Fibroblast of lung (primary cell): ENCODE measurements at regions not wholly inside any gene's neighbourhood (a gene's known extent, or its start where the extent isn't known, plus 50 kb on each side); places are given as distances from the start of the nearest gene placed in this dataset.

Source experiments
- DNase-seq, 2 donors: peaks; one replicate each; pipeline versions ENCODE4 v3.0.0 to v3.0.0-alpha.2; 2010; ENCODE audit warnings: low read depth in 2 of 2
- H2AFZ ChIP-seq: 2 replicates; pipeline ENCODE4 v1.5.1; 2012; ENCODE audit warnings: low read length, control low read depth, inconsistent platforms
- H3K27ac ChIP-seq: 2 replicates; pipeline ENCODE4 v1.5.1; 2011; ENCODE audit warnings: low read length, control low read depth; ENCODE audit not compliant: insufficient read depth
- H3K27me3 ChIP-seq: 2 replicates; pipeline ENCODE4 v1.5.1; 2011; ENCODE audit warnings: mild to moderate bottlenecking, low read length; ENCODE audit not compliant: control insufficient read depth, insufficient read depth
- H3K36me3 ChIP-seq: 2 replicates; pipeline ENCODE4 v1.5.1; 2011; ENCODE audit warnings: low read length; ENCODE audit not compliant: control insufficient read depth, insufficient read depth
- H3K4me1 ChIP-seq: 2 replicates; pipeline ENCODE4 v1.5.1; 2011; ENCODE audit warnings: low read length; ENCODE audit not compliant: control insufficient read depth, insufficient read depth; ENCODE audit errors: extremely low read depth
- H3K4me2 ChIP-seq: 2 replicates; pipeline ENCODE4 v1.5.1; 2011; ENCODE audit warnings: low read length, control low read depth; ENCODE audit not compliant: insufficient read depth; ENCODE audit errors: extremely low read depth
- H3K4me3 ChIP-seq, 4 experiments: fragments of 200-600 bp in 1 of 4; sonication (generic) in 1 of 4; replicated peaks in 1 of 4; 2 replicates each; pipeline ENCODE4 v1.5.1; 2011 to 2016; ENCODE audit warnings: low read length in 4 of 4, low read depth in 3 of 4, mild to moderate bottlenecking in 3 of 4, control low read depth in 2 of 4, inconsistent platforms in 1 of 4, mixed read lengths in 1 of 4; ENCODE audit not compliant: insufficient read depth in 1 of 4; ENCODE audit errors: control extremely low read depth in 1 of 4
- H3K79me2 ChIP-seq: 2 replicates; pipeline ENCODE4 v1.5.1; 2012; ENCODE audit warnings: mild to moderate bottlenecking, low read length, inconsistent platforms; ENCODE audit not compliant: control insufficient read depth, insufficient read depth
- H3K9ac ChIP-seq: 2 replicates; pipeline ENCODE4 v1.5.1; 2011; ENCODE audit warnings: mild to moderate bottlenecking, low read length, control low read depth; ENCODE audit not compliant: insufficient read depth
- H3K9me3 ChIP-seq: 2 replicates; pipeline ENCODE4 v1.5.1; 2012; ENCODE audit warnings: low read depth, low read length; ENCODE audit not compliant: control insufficient read depth, insufficient read depth
- H4K20me1 ChIP-seq: 2 replicates; pipeline ENCODE4 v1.5.1; 2011; ENCODE audit warnings: low read length; ENCODE audit not compliant: control insufficient read depth, insufficient read depth; ENCODE audit errors: extremely low read depth
- CTCF ChIP-seq, 2 donors: IDR thresholded peaks in 1 of 2; conservative IDR thresholded peaks in 1 of 2; 1 replicate in 1 of 2; 2 replicates in 1 of 2; pipeline ENCODE4 v1.5.1; 2011 to 2012; ENCODE audit warnings: low read length in 2 of 2, control low read depth in 1 of 2, inconsistent platforms in 1 of 2, low read depth in 1 of 2, mild to moderate bottlenecking in 1 of 2
- EZH2 ChIP-seq: IDR thresholded peaks from 2 replicates; pipeline ENCODE4 v1.5.1; 2012; ENCODE audit warnings: low read length, control low read depth, mild to moderate bottlenecking; ENCODE audit errors: missing control alignments

- Histone ChIP-seq H3K9me3 (no peaks in the 10 kb centered on the region), H3K4me2 (no peak overlapping the region), H3K9ac (no peak overlapping the region), H3K4me3 (no peak overlapping the region), H3K27ac (no peak overlapping the region), H3K27me3 (no peaks in the 10 kb centered on the region), H3K79me2 (no peaks in the 10 kb centered on the region), H2AFZ (no peak overlapping the region), H3K4me1 (no peaks in the 10 kb centered on the region), H4K20me1 (no peaks in the 10 kb centered on the region), H3K36me3 (no peaks in the 10 kb centered on the region)
- TF ChIP-seq CTCF (conservative IDR thresholded peaks at IDR 0.05 in 1 of 2, IDR thresholded peaks at IDR 0.05 in 1 of 2; ENCODE audit: low read depth in 1 of 2, low read length in 2 of 2) (no peak), EZH2 (no peak)
- peak; percentile 24 to 39 for DNase-seq
These were observed 158.8 kb upstream of the ZNF462 start for GRCh38 chr9:106704056-106704615.

DNA sequence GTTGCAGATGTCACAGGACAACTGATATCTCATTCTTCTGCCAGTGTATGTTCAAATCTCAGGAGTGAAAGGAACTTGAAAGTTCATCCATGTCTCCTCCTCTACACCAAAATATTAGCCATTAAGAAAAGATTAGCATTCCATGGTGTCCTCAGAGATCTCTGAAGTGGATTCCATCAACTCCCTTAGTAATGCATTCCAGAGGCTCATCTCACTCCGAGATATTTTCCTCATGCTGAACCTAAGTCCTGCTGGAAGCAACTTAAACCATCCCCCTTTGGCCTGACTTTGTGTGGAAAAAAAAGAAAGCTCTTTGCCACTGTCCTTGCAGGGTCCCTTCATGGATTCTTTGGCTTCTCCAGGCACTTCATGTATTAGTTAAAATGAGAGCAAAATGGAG, 155.7 kb upstream of the ZNF462 start:
- Histone ChIP-seq H3K4me1 (no peaks in the 10 kb centered on the region), H3K27me3 (no peaks in the 10 kb centered on the region), H3K79me2 (no peaks in the 10 kb centered on the region), H3K9ac (no peak overlapping the region), H3K36me3 (no peaks in the 10 kb centered on the region), H3K4me2 (no peak overlapping the region), H4K20me1 (no peaks in the 10 kb centered on the region), H3K9me3 (no peaks in the 10 kb centered on the region), H3K4me3 (no peak overlapping the region), H2AFZ (no peak overlapping the region), H3K27ac (no peak overlapping the region)
- DNase-seq = no peak
- TF ChIP-seq EZH2 (no peak), CTCF (conservative IDR thresholded peaks at IDR 0.05 in 1 of 2, IDR thresholded peaks at IDR 0.05 in 1 of 2; ENCODE audit: low read depth in 1 of 2, low read length in 2 of 2) (no peak)

DNA sequence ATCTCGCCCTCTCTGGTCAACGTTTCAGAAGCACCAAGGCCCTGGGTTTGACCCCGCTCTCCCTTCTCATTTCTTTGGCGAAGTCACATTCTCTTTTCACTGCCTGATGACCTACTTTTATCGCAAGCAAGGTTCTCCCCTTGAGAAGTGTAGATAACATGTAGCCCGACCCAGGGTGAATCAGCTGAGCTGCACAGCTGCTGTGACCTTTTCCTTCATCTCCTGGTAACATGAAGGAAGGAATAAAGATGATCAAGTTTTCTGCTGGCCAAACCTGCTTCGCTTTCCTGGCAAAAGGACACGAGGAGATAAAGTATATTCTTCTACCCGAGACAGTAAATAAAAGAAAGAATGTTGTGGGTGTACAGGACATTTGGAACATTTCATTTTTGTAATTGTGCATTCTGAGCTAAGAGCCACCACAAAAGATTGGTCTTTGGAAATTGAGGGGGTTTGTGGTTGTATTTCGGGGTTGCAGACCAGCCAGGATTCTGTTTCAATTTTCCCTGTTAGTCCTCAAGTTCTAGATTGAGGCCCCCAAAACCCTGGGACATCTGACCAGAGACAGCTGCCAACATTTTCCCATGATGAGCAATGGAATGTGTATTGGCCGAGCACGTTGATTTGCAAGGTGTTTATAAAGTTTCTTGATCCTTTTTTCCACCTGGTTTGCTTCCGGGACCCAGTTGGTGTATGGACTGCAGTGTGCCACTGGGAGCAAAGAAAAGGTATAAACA, 155.1 kb upstream of the ZNF462 start:
- no peaks in the 10 kb centered on the region for H3K79me2 ChIP-seq
- peak in 1 of 2 donors; percentile 14 for DNase-seq
- no peak overlapping the region for H2AFZ ChIP-seq
- no peak overlapping the region for H3K27ac ChIP-seq
- no peak overlapping the region for H3K4me3 ChIP-seq
- H3K36me3 ChIP-seq = no peaks in the 10 kb centered on the region
- H3K9me3 ChIP-seq = no peaks in the 10 kb centered on the region
- H3K4me2 ChIP-seq = no peak overlapping the region
- no peaks in the 10 kb centered on the region for H3K27me3 ChIP-seq
- no peak overlapping the region for H3K9ac ChIP-seq
- TF ChIP-seq CTCF (conservative IDR thresholded peaks at IDR 0.05 in 1 of 2, IDR thresholded peaks at IDR 0.05 in 1 of 2; ENCODE audit: low read depth in 1 of 2, low read length in 2 of 2) (no peak), EZH2 (no peak)
- H4K20me1 ChIP-seq = no peaks in the 10 kb centered on the region
- H3K4me1 ChIP-seq = no peaks in the 10 kb centered on the region
